HL-60 (cell line): ENCODE measurements at regions not wholly inside any gene's neighbourhood (a gene's known extent, or its start where the extent isn't known, plus 50 kb on each side); places are given as distances from the start of the nearest gene placed in this dataset.

Experiments
- DNase-seq, 2 experiments: peaks; one replicate each; pipeline ENCODE4 v3.0.0-alpha.2; 2010 to 2020; ENCODE audit warnings: low read depth in 1 of 2, low spot score in 1 of 2
- H3K27ac ChIP-seq: fragments of 250-450 bp; sonication (Bioruptor Pico); replicated peaks from 2 replicates; pipeline ENCODE4 v1.5.1; 2020; ENCODE audit warnings: mild to moderate bottlenecking, moderate library complexity
- H3K27me3 ChIP-seq: fragments of 250-450 bp; sonication (Bioruptor Pico); 2 replicates; pipeline ENCODE4 v1.5.1; 2021; ENCODE audit warnings: mild to moderate bottlenecking, moderate library complexity; ENCODE audit not compliant: insufficient read depth, poor library complexity, severe bottlenecking
- H3K4me3 ChIP-seq: replicated peaks from 2 replicates; pipeline ENCODE4 v1.5.1; 2011; ENCODE audit warnings: mild to moderate bottlenecking, control low read depth, low read length; ENCODE audit not compliant: insufficient read depth
- GABPA ChIP-seq: IDR thresholded peaks from 2 replicates; pipeline ENCODE4 v1.6.1; 2012; ENCODE audit warnings: low read depth
- POLR2AphosphoS5 ChIP-seq: IDR thresholded peaks from 2 replicates; pipeline ENCODE4 v1.6.1; 2012; ENCODE audit warnings: low read depth
- REST ChIP-seq: IDR thresholded peaks from 2 replicates; pipeline ENCODE4 v1.6.1; 2012; ENCODE audit warnings: low read depth; ENCODE audit not compliant: insufficient replicate concordance
- SPI1 ChIP-seq: IDR thresholded peaks from 2 replicates; pipeline ENCODE4 v1.6.1; 2012; ENCODE audit warnings: low read depth, mild to moderate bottlenecking, borderline replicate concordance
- TF ChIP-seq, protein P1 (sequence below): IDR thresholded peaks from one replicate; pipeline ENCODE4 v1.5.1; 2011; ENCODE audit warnings: low read length, control low read depth, inconsistent platforms; ENCODE audit not compliant: insufficient read depth

GRCh38 chr12:66898700-66899469 lies 220.0 kb upstream of the GRIP1 start:
- Histone ChIP-seq H3K27me3 (no peaks in the 10 kb centered on the region), H3K27ac (no peak overlapping the region), H3K4me3 (no peak overlapping the region)
- no peak for DNase-seq
- TF ChIP-seq REST (no peak), GABPA (no peak), POLR2AphosphoS5 (no peak), SPI1 (no peak)
- TF ChIP-seq, protein P1, sequence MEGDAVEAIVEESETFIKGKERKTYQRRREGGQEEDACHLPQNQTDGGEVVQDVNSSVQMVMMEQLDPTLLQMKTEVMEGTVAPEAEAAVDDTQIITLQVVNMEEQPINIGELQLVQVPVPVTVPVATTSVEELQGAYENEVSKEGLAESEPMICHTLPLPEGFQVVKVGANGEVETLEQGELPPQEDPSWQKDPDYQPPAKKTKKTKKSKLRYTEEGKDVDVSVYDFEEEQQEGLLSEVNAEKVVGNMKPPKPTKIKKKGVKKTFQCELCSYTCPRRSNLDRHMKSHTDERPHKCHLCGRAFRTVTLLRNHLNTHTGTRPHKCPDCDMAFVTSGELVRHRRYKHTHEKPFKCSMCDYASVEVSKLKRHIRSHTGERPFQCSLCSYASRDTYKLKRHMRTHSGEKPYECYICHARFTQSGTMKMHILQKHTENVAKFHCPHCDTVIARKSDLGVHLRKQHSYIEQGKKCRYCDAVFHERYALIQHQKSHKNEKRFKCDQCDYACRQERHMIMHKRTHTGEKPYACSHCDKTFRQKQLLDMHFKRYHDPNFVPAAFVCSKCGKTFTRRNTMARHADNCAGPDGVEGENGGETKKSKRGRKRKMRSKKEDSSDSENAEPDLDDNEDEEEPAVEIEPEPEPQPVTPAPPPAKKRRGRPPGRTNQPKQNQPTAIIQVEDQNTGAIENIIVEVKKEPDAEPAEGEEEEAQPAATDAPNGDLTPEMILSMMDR: no peak

DNA sequence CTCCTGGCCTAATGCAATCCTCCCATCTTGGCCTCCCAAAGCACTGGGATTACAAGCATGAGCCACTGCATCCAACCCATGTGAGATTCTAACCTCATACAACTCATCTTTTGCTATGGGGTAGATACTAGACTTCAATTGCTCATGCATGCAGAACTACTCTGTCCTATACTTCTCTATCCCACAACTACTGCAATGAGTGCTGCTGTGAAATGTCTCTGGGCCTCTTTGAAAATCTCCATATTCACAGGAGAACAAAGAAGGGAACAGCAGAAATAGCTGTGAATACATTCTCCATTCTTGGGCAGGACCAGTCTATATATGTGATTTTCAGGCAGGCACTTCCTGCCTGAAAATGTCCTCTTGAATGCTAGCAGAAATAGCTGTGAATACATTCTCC lies 220.7 kb upstream of the GRIP1 start:
- H3K4me3 ChIP-seq: no peak overlapping the region
- DNase-seq: no peak

DNA sequence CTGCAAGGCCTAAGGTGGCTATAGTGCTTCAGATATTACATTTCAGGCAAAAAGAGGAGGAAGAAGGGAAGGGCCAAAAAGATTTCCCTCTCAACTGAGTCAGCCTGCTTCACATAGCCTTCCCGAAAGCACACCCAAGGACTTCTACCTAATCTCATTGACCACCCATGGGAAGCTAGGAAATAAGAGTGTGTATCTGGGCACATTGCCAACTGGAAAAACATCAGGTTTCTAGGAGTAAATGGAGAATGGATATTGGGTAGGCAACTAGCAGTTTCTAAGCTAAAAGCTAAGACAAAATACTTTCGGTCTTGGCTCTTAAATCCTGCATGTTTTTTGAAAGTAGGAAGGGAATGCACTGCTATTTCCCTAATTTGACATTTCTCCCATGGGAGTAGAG lies 221.7 kb upstream of the GRIP1 start:
- Histone ChIP-seq H3K4me3 (no peak overlapping the region), H3K27me3 (no peaks in the 10 kb centered on the region), H3K27ac (no peak overlapping the region)
- no peak for TF ChIP-seq REST
- TF ChIP-seq SPI1: no peak
- no peak for TF ChIP-seq GABPA
- TF ChIP-seq, protein P1: no peak
- DNase-seq: no peak

More for the DNA sequence above, 220.7 kb upstream of the GRIP1 start:
- no peaks in the 10 kb centered on the region for H3K27me3 ChIP-seq
- no peak for TF ChIP-seq GABPA
- TF ChIP-seq POLR2AphosphoS5: no peak
- TF ChIP-seq REST: no peak
- TF ChIP-seq, protein P1: no peak
- H3K27ac ChIP-seq: no peak overlapping the region
